ENCODE measurements at regions not wholly inside any gene's neighbourhood (a gene's known extent, or its start where the extent isn't known, plus 50 kb on each side); places are given as distances from the start of the nearest gene placed in this dataset.

DNA sequence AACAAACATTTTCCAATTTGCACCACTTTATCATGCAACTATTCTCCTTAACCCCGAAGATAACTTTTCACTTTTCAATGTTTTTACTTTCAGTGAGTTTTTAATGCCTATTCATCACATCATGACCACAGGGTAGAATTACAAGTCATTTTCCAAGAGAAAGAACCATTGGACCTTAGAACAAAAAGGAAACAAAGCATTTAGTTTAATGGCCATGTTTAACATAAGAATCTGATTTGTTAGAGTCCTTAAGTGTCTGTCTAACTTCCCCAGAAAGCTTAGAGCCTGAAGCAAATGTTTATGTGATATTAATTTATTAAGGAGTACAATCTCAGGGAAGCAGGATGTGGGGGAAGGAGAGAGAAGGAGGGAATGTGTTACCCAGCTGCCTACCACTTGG, 325.8 kb upstream of the RIOK2 start:
- TF ChIP-seq, protein P1, sequence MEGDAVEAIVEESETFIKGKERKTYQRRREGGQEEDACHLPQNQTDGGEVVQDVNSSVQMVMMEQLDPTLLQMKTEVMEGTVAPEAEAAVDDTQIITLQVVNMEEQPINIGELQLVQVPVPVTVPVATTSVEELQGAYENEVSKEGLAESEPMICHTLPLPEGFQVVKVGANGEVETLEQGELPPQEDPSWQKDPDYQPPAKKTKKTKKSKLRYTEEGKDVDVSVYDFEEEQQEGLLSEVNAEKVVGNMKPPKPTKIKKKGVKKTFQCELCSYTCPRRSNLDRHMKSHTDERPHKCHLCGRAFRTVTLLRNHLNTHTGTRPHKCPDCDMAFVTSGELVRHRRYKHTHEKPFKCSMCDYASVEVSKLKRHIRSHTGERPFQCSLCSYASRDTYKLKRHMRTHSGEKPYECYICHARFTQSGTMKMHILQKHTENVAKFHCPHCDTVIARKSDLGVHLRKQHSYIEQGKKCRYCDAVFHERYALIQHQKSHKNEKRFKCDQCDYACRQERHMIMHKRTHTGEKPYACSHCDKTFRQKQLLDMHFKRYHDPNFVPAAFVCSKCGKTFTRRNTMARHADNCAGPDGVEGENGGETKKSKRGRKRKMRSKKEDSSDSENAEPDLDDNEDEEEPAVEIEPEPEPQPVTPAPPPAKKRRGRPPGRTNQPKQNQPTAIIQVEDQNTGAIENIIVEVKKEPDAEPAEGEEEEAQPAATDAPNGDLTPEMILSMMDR (IDR thresholded peaks at IDR 0.05) = no peak
- no peak for TF ChIP-seq POLR2A (IDR thresholded peaks at IDR 0.05)

Measured in uterus (tissue), 2 donors.